Chondrocyte (in vitro differentiated cells): ENCODE measurements at regions not wholly inside any gene's neighbourhood (a gene's known extent, or its start where the extent isn't known, plus 50 kb on each side); places are given as distances from the start of the nearest gene placed in this dataset.

Experiments used
- DNase-seq: peaks from one replicate; pipeline ENCODE4 v3.0.0; 2021; ENCODE audit warnings: mixed read lengths, low spot score
- H3K27ac Mint-ChIP-seq: one replicate; pipeline ENCODE4 v1.8.0; 2021; ENCODE audit warnings: mild to moderate bottlenecking, moderate library complexity, mixed read lengths; ENCODE audit not compliant: unreplicated experiment
- H3K27me3 Mint-ChIP-seq: 2 replicates; pipeline ENCODE4 v1.8.0; 2021; ENCODE audit warnings: low read depth, mixed read lengths
- H3K36me3 Mint-ChIP-seq: 2 replicates; pipeline ENCODE4 v1.8.0; 2021; ENCODE audit warnings: low read depth, mixed read lengths
- H3K4me1 Mint-ChIP-seq: 2 replicates; pipeline ENCODE4 v1.8.0; 2021; ENCODE audit warnings: low read depth, mild to moderate bottlenecking, mixed read lengths
- H3K4me3 Mint-ChIP-seq: one replicate; pipeline ENCODE4 v1.8.0; 2021; ENCODE audit warnings: mild to moderate bottlenecking, moderate library complexity, mixed read lengths; ENCODE audit not compliant: unreplicated experiment
- H3K9me3 Mint-ChIP-seq: 2 replicates; pipeline ENCODE4 v1.8.0; 2021; ENCODE audit warnings: low read depth, mixed read lengths
- TF ChIP-seq, protein P1 (sequence below): fragments of 200-600 bp; sonication (generic); IDR thresholded peaks from 2 replicates; pipeline ENCODE4 v1.5.0; 2021; ENCODE audit warnings: antibody characterized with exemption, mild to moderate bottlenecking, moderate library complexity

DNA sequence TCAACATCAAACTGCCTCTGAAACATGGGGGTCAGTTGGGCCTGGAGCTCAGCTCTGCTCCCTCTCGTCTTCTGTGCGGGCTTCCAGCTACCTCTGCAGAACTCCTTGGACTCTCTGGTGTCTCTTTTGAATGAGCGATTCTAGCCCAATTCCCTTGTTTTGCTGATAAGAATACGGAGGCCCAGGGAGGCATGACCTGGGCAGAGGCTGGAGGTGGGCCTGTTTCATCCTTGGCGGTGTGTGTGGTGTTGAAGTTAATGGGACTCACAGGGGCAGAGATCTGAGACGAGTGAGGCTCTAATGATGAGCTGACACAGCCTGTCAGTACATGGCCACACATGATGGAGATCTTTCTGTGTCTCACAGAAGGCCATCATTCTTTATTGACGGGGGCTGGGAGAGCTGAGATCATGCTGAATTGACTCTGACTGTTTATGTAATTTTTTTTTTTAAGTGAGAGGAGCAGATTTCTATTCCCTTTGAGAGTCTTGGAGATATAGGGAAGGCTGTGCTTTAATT is 134.5 kb downstream of the URB2 start:
- TF ChIP-seq, protein P1, sequence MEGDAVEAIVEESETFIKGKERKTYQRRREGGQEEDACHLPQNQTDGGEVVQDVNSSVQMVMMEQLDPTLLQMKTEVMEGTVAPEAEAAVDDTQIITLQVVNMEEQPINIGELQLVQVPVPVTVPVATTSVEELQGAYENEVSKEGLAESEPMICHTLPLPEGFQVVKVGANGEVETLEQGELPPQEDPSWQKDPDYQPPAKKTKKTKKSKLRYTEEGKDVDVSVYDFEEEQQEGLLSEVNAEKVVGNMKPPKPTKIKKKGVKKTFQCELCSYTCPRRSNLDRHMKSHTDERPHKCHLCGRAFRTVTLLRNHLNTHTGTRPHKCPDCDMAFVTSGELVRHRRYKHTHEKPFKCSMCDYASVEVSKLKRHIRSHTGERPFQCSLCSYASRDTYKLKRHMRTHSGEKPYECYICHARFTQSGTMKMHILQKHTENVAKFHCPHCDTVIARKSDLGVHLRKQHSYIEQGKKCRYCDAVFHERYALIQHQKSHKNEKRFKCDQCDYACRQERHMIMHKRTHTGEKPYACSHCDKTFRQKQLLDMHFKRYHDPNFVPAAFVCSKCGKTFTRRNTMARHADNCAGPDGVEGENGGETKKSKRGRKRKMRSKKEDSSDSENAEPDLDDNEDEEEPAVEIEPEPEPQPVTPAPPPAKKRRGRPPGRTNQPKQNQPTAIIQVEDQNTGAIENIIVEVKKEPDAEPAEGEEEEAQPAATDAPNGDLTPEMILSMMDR, result no peak
- Mint-ChIP-seq H3K4me3 (no peak overlapping the region), H3K27ac (no peak overlapping the region), H3K9me3 (peaks cover 8% of the 10 kb centered on the region), H3K27me3 (peaks cover 2% of the 10 kb centered on the region), H3K4me1 (peaks cover 11% of the 10 kb centered on the region), H3K36me3 (no peaks in the 10 kb centered on the region)
- no peak for DNase-seq

DNA sequence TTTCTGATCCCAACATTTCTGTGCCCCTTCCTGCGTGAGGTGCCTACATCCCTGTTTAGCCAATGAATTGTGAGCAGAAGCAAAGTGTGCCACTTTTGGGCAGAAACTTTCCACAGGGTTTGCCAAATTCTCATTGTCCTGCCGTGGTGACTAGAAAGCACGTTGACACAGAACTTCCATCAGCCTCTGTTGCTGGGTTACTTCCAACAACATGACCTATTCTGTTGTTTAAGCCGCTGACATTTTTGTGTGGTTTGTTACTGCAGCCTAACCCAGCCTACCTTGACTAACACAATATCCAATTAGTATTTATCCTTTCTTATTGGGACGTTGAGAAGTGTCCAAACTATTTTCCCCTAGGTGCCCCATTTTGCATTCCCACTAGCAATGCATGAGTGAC is 136.8 kb downstream of the URB2 start:
- TF ChIP-seq, protein P1, result no peak

DNA sequence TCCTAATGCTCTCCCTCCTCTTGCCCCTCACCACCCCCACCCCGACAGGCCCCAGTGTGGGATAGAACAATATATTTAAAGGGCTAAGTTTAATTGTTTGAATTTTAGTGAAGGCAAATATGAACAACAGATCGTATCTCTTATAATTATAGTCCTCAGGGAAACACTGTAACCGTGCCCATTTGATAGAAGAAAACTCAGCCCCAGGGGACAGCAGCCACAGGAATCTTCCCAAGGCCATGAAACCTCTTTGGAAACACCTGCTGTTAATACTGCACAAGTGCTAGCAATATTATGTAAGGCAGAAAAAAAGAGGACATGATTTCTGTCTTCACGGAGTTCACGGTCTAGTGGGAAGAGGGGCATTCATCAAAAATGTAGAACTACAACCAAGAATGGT is 142.2 kb downstream of the URB2 start:
- H3K9me3 Mint-ChIP-seq, result peaks cover 8% of the 10 kb centered on the region
- H3K27me3 Mint-ChIP-seq, result peaks cover 38% of the 10 kb centered on the region
- peaks cover 2% of the 10 kb centered on the region for H3K36me3 Mint-ChIP-seq
- H3K27ac Mint-ChIP-seq, result no peak overlapping the region
- TF ChIP-seq, protein P1, result no peak
- no peak for DNase-seq
- H3K4me3 Mint-ChIP-seq, result no peak overlapping the region
- no peaks in the 10 kb centered on the region for H3K4me1 Mint-ChIP-seq

More for the DNA sequence above, 136.8 kb downstream of the URB2 start:
- Mint-ChIP-seq H3K36me3 (peaks cover 2% of the 10 kb centered on the region), H3K4me1 (peaks cover 7% of the 10 kb centered on the region), H3K9me3 (peaks cover 8% of the 10 kb centered on the region), H3K27ac (no peak overlapping the region), H3K27me3 (peaks cover 8% of the 10 kb centered on the region), H3K4me3 (no peak overlapping the region)
- DNase-seq, result no peak

DNA sequence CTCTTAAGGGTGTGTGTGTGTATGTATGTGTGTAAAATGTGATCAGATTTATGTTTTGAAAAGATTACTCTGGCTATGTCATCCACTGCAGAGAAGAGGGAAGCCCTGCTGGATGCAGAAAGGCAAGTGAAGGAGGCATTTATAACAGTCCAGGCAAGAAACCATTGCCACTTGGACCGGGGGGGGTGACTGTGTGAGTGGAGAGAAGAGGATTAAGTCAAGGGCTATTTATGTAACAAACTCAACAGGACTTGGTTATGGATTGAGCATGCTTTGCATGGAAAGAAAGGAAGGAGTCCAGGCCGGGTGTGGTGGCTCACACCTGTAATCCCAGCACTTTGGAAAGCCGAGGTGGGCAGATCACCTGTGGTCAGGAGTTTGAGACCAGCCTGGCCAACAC is 143.0 kb downstream of the URB2 start:
- H3K9me3 Mint-ChIP-seq, result peaks cover 8% of the 10 kb centered on the region
- no peak for DNase-seq

DNA sequence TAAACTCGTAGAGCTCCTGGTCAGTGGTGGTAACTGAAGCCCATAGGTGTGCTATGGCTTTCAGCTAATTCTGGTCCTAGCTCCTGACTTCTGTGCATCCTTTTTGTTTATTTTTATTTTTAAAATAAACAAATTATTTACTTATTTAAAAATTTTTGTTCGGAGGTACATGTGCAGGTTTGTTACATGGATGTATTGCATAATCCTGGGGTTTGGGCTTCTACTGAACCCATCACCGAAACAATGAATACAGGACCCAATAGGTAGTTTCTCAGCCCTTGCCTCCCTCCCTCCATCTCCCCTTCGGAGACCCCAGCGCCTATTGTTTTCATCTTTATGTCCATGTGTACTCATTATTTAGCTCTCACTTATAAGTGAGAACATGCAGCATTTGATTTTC is 143.8 kb downstream of the URB2 start:
- Mint-ChIP-seq H3K4me3 (no peak overlapping the region), H3K27me3 (peaks cover 37% of the 10 kb centered on the region), H3K9me3 (peaks cover 8% of the 10 kb centered on the region), H3K4me1 (no peaks in the 10 kb centered on the region), H3K36me3 (peaks cover 2% of the 10 kb centered on the region), H3K27ac (no peak overlapping the region)
- DNase-seq, result no peak
- TF ChIP-seq, protein P1, result no peak

More for the DNA sequence above, 143.0 kb downstream of the URB2 start:
- peaks cover 39% of the 10 kb centered on the region for H3K27me3 Mint-ChIP-seq
- H3K36me3 Mint-ChIP-seq, result peaks cover 2% of the 10 kb centered on the region
- no peak overlapping the region for H3K27ac Mint-ChIP-seq
- H3K4me1 Mint-ChIP-seq, result no peaks in the 10 kb centered on the region
- no peak overlapping the region for H3K4me3 Mint-ChIP-seq
- TF ChIP-seq, protein P1, result no peak
